Large intestine (tissue), 3 donors: ENCODE measurements at regions not wholly inside any gene's neighbourhood (a gene's known extent, or its start where the extent isn't known, plus 50 kb on each side); places are given as distances from the start of the nearest gene placed in this dataset.

Experiments
- DNase-seq, 2 donors: peaks; one replicate each; pipeline versions ENCODE4 v3.0.0 to v3.0.0-alpha.2; 2013
- H3K27ac ChIP-seq: one replicate; pipeline ENCODE4 v1.5.1; 2013; ENCODE audit warnings: low read length
- H3K27me3 ChIP-seq: 2 replicates; pipeline ENCODE4 v1.6.1; 2013; ENCODE audit warnings: low read length; ENCODE audit not compliant: control insufficient read depth, insufficient read depth
- H3K36me3 ChIP-seq: 2 replicates; pipeline ENCODE4 v1.6.1; 2013; ENCODE audit warnings: low read length; ENCODE audit not compliant: control insufficient read depth, insufficient read depth
- H3K4me1 ChIP-seq: one replicate; pipeline ENCODE4 v1.6.1; 2013; ENCODE audit warnings: low read length; ENCODE audit not compliant: control insufficient read depth, insufficient read depth
- H3K4me3 ChIP-seq: one replicate; pipeline ENCODE4 v1.5.1; 2013; ENCODE audit warnings: low read length
- H3K9me3 ChIP-seq: one replicate; pipeline ENCODE4 v1.6.1; 2013; ENCODE audit warnings: mild to moderate bottlenecking, low read depth, low read length, moderate library complexity; ENCODE audit not compliant: control insufficient read depth
- WGBS: methylation state at CpG from one replicate; pipeline ENCODE4 v1.1.5; 2013; ENCODE audit warnings: low lambda C conversion rate; ENCODE audit not compliant: insufficient coverage; 5-methylcytosine and 5-hydroxymethylcytosine counted together

DNA sequence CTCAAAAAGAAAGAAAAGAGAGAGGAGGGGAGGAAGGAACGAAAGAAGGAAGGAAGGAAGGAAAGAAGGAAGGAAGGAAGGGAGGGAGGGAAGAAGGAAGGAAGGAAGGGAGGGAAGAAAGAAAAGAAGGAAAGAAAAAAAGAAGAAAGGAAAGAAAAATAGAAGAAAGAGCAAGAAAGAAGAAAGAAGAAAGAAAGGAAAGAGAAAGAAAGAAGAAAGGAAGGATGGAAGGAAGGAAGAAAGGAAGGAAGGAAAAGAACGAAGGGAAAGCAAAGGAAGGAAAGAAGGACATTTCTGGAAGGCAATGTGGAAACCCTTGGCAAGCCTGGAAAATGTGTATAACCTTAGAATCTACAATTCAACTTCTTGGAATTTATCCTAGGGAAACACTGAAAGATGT, 150.4 kb upstream of the LHX1 start:
- no peak for DNase-seq
- Histone ChIP-seq H3K36me3 (no peaks in the 10 kb centered on the region), H3K4me3 (no peak overlapping the region), H3K27ac (no peak overlapping the region), H3K9me3 (no peaks in the 10 kb centered on the region), H3K27me3 (peaks cover 19% of the 10 kb centered on the region), H3K4me1 (no peaks in the 10 kb centered on the region)
- WGBS = 83% methylated on average over 2 of the region's 2 CpGs

DNA sequence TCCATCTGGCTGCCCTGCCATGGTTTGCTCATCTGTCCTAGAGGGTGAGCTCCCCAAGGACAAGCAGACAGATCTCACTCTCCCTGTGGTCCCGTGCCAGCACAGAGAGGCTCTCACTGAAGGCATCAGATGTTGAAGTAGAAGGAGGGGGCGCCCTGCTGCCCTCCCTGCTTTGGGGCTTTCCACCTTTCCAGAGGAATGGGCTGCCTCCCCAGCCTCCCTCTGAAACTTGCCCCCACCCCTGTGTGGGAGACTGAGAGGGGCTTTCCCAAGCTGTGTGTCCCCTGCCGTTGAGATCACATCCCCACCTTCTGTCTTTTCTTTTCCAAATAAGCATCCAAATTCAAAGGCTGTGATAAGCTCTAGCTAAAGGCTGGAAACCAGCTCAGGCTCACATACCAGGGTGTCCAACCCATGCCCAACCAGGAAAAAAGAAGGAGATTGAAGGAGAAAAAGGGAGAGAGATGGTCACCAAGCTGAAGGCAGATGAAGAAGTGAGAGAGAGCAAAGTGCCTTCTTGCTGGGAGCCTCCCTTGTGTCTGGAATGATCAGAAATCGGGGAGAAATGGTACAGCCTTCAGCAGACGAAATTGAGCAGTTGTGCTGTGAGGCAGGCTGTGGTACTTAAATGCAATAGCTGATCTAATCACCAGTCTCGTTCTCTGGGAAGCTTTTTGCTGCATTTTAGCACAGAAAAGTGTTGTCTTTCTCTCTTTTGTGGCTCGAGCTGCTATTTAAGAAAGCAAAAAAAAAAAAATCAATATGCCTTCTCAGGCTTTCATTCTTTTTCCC, 145.9 kb upstream of the LHX1 start:
- H3K27ac ChIP-seq = no peak overlapping the region
- DNase-seq = no peak
- no peaks in the 10 kb centered on the region for H3K36me3 ChIP-seq
- no peaks in the 10 kb centered on the region for H3K4me1 ChIP-seq
- H3K27me3 ChIP-seq = peaks cover 22% of the 10 kb centered on the region
- H3K4me3 ChIP-seq = no peak overlapping the region
- WGBS = 0% methylated on average over 1 of the region's 7 CpGs
- H3K9me3 ChIP-seq = no peaks in the 10 kb centered on the region

DNA sequence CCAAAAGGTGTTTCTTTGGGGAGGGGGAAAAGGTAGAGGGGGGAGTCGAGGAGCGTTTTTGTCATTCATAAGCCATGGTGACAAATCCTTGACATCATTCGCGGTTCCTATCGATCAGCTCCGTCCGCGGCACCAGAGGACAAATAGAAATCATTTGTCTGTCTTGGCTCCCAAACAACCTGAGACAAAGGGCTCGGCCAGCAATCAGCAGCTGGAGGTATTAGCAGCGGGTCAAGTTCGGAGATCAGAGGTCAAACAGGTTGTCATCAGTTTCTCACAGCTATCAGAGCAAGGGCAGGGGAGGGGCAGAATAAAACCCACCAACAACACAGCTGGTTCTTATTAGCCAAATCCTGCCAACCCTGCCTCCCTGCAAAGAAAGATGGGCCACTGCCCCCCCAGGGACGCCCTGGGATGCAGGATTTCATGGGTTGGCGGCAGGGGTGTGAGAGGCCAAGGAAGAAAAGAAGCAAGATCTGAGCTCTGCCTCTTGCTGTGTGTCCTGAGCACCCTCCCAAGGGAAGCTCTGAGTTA, 145.3 kb upstream of the LHX1 start:
- H3K27me3 ChIP-seq = peaks cover 22% of the 10 kb centered on the region
- no CpG with 5 or more reads among the region's 13 CpGs for WGBS

DNA sequence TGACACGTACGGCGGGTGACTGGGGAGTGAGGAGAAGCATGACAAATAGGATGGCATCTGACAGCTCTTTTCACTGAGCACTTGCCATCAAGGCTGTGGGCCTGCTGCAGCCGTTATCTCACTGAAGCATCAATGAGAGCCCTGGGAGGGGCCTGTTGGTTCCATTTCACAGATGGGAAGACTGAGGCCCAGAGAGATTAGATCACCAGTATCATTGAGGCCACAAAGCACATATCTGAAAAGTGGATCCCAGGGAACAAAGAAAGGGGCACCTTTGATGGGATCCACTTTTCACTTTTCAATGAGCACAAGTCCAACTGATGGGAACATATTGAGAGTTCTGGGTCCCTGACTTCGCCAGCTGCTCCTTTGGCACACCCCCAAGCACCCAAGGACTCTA, 144.4 kb upstream of the LHX1 start:
- H3K27ac ChIP-seq = no peak overlapping the region
- no CpG with 5 or more reads among the region's 5 CpGs for WGBS
- no peak overlapping the region for H3K4me3 ChIP-seq
- no peak for DNase-seq
- no peaks in the 10 kb centered on the region for H3K4me1 ChIP-seq
- no peaks in the 10 kb centered on the region for H3K9me3 ChIP-seq
- peaks cover 24% of the 10 kb centered on the region for H3K27me3 ChIP-seq
- no peaks in the 10 kb centered on the region for H3K36me3 ChIP-seq

More for the DNA sequence above, 145.3 kb upstream of the LHX1 start:
- no peak overlapping the region for H3K4me3 ChIP-seq
- H3K27ac ChIP-seq = no peak overlapping the region
- H3K9me3 ChIP-seq = no peaks in the 10 kb centered on the region
- no peaks in the 10 kb centered on the region for H3K4me1 ChIP-seq
- DNase-seq = no peak
- no peaks in the 10 kb centered on the region for H3K36me3 ChIP-seq

DNA sequence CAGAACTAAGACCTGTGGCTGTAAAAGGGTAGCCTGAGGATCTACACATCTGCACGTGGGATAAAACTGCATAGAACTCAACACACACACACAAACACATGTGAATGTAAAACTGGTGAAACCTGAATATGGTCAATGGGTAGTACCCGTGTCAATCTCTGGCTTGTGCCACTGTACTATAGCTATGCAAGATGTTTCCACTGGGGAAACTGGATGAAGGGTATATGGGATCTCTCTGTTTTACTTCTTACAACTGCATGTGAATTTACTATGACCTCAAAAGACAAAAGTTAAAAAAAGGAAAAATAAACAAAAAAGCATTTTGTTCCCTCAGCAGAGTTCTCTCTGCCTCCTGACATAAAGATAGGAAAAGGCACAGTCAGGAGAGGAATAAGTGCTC, 143.3 kb upstream of the LHX1 start:
- Histone ChIP-seq H3K4me1 (no peaks in the 10 kb centered on the region), H3K9me3 (no peaks in the 10 kb centered on the region), H3K27me3 (peaks cover 24% of the 10 kb centered on the region), H3K27ac (no peak overlapping the region), H3K4me3 (no peak overlapping the region), H3K36me3 (no peaks in the 10 kb centered on the region)
- WGBS = no CpG with 5 or more reads among the region's 2 CpGs
- no peak for DNase-seq

DNA sequence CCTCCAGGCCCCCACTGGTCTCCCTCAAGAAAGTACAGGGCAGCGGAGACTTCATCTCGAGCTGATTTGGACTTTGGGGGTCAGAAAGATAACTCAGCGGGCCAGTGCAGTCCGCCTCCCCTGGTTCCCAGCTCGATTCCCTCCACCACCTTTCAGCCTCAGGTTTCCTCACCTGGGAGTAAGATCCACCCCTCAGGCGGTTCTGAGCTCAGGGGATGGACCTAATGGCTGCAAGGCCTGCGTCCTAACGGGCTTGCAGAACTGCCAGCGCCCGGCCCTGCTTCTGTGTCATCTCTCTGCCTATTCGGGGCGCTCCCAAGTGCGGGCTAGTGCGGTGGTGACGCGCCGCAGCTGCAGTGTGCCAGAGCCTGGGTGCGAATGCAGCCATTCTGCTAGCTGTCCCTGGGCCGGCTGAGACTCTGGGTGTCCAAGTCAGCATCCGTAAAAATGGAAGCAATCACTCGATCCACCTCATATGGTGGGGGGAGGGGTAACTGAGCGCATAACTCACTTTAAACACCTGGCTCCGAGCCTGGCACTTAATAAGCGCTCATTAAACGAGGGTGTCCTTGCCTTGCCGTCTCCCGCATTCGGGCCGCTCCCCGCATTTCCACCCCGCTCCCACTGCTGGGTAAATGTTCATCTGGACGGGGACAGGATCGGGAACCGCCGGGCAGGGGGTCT, 129.6 kb upstream of the LHX1 start:
- Histone ChIP-seq H3K36me3 (no peaks in the 10 kb centered on the region), H3K4me3 (no peak overlapping the region), H3K4me1 (no peaks in the 10 kb centered on the region), H3K27ac (no peak overlapping the region), H3K27me3 (peaks cover 67% of the 10 kb centered on the region), H3K9me3 (no peaks in the 10 kb centered on the region)
- DNase-seq = no peak
- WGBS = no CpG with 5 or more reads among the region's 35 CpGs

DNA sequence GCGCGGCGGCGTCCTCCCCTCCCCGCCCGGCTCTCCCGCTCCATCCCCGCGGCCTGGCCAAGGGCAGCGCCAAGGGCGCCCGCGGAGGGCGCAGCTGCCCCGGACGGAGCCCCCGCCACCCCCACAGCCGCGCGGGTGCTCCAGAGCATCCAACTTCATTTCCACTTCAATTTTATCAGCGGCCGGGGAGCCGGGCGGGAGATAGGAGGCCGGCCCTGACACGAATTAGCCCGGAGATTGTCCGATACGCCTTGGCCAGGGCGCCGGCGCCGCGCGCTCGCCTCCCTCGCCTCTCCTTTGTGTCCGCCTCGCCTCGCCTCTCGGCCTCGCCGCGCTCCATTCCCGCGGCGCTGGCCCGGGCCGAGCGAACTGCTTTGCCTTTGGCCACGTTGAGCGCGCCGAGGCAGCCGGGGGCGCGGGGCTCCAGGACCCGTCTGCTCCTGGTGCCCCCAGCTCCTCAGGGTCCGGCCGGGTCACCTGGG, 129.1 kb upstream of the LHX1 start:
- Histone ChIP-seq H3K9me3 (no peaks in the 10 kb centered on the region), H3K4me1 (no peaks in the 10 kb centered on the region), H3K27me3 (peaks cover 73% of the 10 kb centered on the region), H3K27ac (no peak overlapping the region), H3K4me3 (no peak overlapping the region), H3K36me3 (no peaks in the 10 kb centered on the region)
- no peak for DNase-seq
- no CpG with 5 or more reads among the region's 60 CpGs for WGBS

DNA sequence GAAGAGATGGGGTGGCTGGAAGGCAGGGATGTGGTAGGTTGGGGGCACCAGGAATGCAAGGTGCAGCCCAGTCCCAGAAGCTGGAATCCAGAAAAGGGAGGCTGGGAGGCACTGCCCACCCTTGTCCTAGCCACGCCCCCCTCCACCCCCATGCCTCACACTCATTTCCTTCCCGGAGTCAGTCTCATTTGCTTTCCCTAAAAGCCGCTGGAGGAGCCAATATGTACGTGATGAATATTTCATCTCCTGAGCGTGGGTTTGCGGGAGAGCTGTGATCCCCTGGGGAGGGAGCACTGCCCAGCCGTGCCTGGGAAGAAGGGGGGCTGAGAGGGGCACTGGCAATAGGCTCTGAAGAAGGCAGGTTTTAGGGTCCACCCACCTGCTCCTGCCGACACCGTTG, 124.5 kb upstream of the LHX1 start:
- 60% methylated on average over 1 of the region's 9 CpGs for WGBS
- Histone ChIP-seq H3K4me1 (peaks cover 1% of the 10 kb centered on the region), H3K27me3 (peaks cover 80% of the 10 kb centered on the region), H3K36me3 (no peaks in the 10 kb centered on the region), H3K9me3 (no peaks in the 10 kb centered on the region), H3K27ac (no peak overlapping the region), H3K4me3 (no peak overlapping the region)
- DNase-seq = no peak

DNA sequence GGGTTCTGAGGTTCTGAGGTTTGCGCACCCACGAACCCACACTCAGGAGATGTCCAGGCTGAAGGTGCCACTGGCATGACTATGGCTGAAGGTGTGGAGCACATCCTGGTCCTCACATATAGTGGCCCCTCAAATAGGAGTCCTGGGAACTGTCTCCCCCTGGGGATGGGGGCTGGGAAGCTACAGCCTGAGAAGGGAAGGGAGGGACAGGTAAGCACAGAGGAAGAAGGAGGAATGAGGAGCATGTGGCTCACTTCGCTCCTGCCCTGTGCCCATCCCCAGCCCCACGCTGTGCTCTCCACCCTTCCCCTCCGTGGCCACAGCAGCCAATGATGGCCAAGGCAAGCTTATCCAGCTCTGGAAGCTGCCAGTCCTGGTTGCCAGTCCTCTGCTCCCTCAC, 123.9 kb upstream of the LHX1 start:
- Histone ChIP-seq H3K36me3 (no peaks in the 10 kb centered on the region), H3K9me3 (no peaks in the 10 kb centered on the region), H3K4me3 (no peak overlapping the region), H3K27me3 (peaks cover 74% of the 10 kb centered on the region), H3K4me1 (peaks cover 6% of the 10 kb centered on the region), H3K27ac (no peak overlapping the region)
- no peak for DNase-seq
- WGBS = no CpG with 5 or more reads among the region's 5 CpGs

DNA sequence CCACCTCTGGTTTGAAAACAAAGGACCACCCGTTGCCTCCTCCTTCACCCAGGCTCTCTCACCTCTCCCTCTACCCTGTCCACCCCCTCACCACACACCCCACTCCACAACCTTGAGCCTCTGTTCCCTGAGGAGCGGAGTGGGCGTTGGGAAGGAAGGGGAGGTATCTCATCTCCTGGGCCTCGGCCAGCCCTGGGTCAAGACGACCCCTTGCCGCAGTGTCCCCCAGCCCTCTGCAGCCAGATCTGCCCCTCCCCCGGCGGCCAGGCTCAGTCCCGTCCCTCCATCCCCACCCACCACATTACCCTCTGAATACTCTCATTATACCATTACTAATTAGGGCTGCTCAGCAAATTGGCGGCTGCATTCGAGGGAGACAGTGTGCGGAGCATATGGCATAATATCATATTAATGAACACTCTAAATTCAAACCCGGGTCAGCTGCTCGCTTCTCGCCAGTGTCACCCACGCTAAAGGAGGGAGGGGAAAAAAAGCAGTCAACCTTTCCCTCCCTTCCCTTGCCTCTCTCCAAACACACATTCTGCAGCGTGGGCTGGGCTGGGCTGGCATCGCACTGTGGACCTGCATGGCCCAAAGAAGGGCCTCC, 123.2 kb upstream of the LHX1 start:
- no peaks in the 10 kb centered on the region for H3K36me3 ChIP-seq
- no peak overlapping the region for H3K4me3 ChIP-seq
- H3K27me3 ChIP-seq = peaks cover 70% of the 10 kb centered on the region
- H3K27ac ChIP-seq = no peak overlapping the region
- no peak for DNase-seq
- WGBS = no CpG with 5 or more reads among the region's 18 CpGs
- peaks cover 8% of the 10 kb centered on the region for H3K4me1 ChIP-seq
- H3K9me3 ChIP-seq = no peaks in the 10 kb centered on the region
